Nephron progenitor cell (in vitro differentiated cells): ENCODE measurements at regions not wholly inside any gene's neighbourhood (a gene's known extent, or its start where the extent isn't known, plus 50 kb on each side); places are given as distances from the start of the nearest gene placed in this dataset.

ENCODE experiments used
- DNase-seq: peaks from one replicate; pipeline ENCODE4 v3.0.0; 2021
- H3K27ac Mint-ChIP-seq: 2 replicates; pipeline ENCODE4 v1.8.0; 2021; ENCODE audit warnings: mild to moderate bottlenecking, moderate library complexity, mixed read lengths
- H3K27me3 Mint-ChIP-seq: 2 replicates; pipeline ENCODE4 v1.8.0; 2021; ENCODE audit warnings: mild to moderate bottlenecking, low read depth, mixed read lengths; ENCODE audit not compliant: poor library complexity
- H3K36me3 Mint-ChIP-seq: 2 replicates; pipeline ENCODE4 v1.8.0; 2021; ENCODE audit warnings: low read depth, mixed read lengths
- H3K4me1 Mint-ChIP-seq: 2 replicates; pipeline ENCODE4 v1.8.0; 2021; ENCODE audit warnings: mixed read lengths
- H3K4me3 Mint-ChIP-seq: 2 replicates; pipeline ENCODE4 v1.8.0; 2021; ENCODE audit warnings: mild to moderate bottlenecking, moderate library complexity, mixed read lengths
- H3K9me3 Mint-ChIP-seq: 2 replicates; pipeline ENCODE4 v1.8.0; 2021; ENCODE audit warnings: mild to moderate bottlenecking, moderate library complexity, mixed read lengths
- TF ChIP-seq, protein P1 (sequence below): fragments of 200-600 bp; sonication (generic); IDR thresholded peaks from 2 replicates; pipeline ENCODE4 v1.5.0; 2021; ENCODE audit warnings: antibody characterized with exemption

DNA sequence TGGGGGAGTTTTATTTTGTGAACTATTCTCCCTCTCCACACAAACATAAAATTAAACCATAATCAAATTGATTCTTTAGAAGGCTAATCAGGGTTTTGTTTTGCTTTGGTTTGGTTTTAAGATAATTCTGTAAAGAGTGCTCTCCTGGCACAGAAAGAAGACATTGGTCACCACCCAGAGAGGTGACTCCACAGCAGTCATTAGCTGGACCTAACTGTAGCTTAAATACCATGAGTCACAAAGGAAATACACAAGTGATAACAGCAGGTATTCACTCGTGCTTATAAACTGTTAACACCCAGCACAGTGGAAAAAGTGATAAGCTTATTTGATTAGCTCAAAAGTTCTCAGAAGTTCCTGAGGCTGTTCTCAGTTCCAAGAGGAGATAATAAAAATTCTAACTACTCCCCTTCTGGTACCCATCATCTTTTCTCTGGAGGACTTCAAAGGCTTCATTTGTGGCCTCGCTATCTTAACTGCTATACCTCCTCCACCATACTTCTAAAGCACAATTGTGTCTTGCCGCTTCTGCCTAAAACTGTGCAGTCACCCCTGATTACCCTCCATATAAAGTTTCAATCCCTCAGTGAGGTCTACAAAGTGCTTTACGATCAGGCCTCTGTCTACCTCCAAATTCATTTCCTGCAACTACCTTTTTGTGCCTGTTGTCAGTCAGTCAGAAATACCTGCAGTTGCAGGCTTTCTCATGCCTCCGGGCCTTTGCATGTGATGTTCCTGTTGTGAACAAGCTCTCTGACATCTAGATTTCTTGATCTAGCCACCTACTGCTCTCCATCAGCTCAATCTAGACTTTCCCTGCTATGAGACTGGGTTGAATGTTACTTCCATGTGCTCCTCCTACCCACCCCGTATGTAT is 201.1 kb downstream of the SAMD5 start:
- Mint-ChIP-seq H3K4me3 (no peak overlapping the region), H3K27ac (no peak overlapping the region), H3K27me3 (peaks cover 6% of the 10 kb centered on the region), H3K9me3 (no peaks in the 10 kb centered on the region), H3K4me1 (peaks cover 10% of the 10 kb centered on the region), H3K36me3 (no peaks in the 10 kb centered on the region)
- TF ChIP-seq, protein P1, sequence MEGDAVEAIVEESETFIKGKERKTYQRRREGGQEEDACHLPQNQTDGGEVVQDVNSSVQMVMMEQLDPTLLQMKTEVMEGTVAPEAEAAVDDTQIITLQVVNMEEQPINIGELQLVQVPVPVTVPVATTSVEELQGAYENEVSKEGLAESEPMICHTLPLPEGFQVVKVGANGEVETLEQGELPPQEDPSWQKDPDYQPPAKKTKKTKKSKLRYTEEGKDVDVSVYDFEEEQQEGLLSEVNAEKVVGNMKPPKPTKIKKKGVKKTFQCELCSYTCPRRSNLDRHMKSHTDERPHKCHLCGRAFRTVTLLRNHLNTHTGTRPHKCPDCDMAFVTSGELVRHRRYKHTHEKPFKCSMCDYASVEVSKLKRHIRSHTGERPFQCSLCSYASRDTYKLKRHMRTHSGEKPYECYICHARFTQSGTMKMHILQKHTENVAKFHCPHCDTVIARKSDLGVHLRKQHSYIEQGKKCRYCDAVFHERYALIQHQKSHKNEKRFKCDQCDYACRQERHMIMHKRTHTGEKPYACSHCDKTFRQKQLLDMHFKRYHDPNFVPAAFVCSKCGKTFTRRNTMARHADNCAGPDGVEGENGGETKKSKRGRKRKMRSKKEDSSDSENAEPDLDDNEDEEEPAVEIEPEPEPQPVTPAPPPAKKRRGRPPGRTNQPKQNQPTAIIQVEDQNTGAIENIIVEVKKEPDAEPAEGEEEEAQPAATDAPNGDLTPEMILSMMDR, result no peak
- no peak for DNase-seq

DNA sequence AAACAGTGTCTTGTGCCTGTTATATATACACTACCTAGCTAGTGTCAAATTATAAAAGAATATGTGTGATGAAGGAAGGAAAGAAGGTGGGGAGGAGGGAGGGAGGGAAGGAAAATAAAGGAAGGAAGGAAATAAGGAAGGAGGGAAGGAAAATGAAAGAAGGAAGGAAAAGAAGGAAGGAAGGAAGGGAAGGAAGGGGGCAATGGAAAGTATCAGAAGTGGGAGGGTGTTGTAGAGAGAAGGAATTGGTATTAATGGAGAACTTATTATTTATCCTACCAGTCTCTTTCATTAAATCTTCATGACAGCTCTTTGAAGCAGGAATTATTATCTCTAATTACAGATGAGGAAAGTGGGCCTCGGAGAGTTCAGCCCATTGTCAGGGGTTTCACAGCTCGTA is 202.4 kb downstream of the SAMD5 start:
- Mint-ChIP-seq H3K27ac (no peak overlapping the region), H3K27me3 (peaks cover 6% of the 10 kb centered on the region), H3K4me1 (peaks cover 8% of the 10 kb centered on the region), H3K4me3 (no peak overlapping the region), H3K36me3 (no peaks in the 10 kb centered on the region), H3K9me3 (no peaks in the 10 kb centered on the region)
- TF ChIP-seq, protein P1, result no peak
- DNase-seq, result no peak

DNA sequence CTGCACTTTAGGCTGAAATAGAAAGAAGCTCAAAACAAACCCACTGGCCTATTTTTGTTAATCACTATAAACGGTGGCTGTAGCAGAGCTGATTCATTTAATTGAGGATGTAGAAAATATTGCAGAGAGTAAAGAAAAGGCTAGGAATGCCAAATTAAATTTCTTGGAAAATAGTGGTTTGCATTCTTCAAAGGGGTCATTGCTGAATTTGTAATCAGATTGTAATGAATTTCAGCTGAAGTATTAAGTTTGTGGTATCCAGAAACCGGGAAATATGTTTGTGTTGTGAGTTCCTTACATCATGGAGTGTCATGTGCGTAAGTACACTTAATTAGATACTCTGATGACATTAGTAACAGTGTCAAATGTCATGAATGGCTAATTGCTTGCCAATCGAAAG is 203.0 kb downstream of the SAMD5 start:
- peaks cover 8% of the 10 kb centered on the region for H3K4me1 Mint-ChIP-seq
- TF ChIP-seq, protein P1, result no peak

DNA sequence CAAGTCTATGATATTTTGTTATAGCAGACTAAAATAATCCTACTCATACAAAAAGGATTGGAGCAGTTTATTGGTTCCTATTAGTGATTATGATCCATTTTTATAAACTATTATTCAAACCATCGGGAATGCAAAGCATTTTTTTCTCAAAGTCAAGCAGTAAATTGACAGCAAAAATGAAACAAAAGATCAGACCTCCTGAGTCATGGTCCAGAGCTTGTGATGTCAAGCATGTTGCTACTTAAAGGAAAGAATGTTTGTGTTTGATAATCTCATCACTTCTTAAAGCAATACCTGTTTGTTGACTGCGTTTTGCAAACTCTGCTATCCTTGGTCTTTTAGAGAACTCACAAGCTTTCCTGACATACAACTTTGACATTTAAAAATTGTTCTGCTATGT is 204.4 kb downstream of the SAMD5 start:
- H3K27ac Mint-ChIP-seq, result no peak overlapping the region
- peaks cover 8% of the 10 kb centered on the region for H3K4me1 Mint-ChIP-seq
- no peaks in the 10 kb centered on the region for H3K9me3 Mint-ChIP-seq
- TF ChIP-seq, protein P1, result no peak
- H3K27me3 Mint-ChIP-seq, result peaks cover 6% of the 10 kb centered on the region
- no peak for DNase-seq
- H3K36me3 Mint-ChIP-seq, result no peaks in the 10 kb centered on the region
- H3K4me3 Mint-ChIP-seq, result no peak overlapping the region

More for the DNA sequence above, 203.0 kb downstream of the SAMD5 start:
- Mint-ChIP-seq H3K4me3 (no peak overlapping the region), H3K27ac (no peak overlapping the region), H3K36me3 (no peaks in the 10 kb centered on the region), H3K27me3 (peaks cover 6% of the 10 kb centered on the region), H3K9me3 (no peaks in the 10 kb centered on the region)
- no peak for DNase-seq

DNA sequence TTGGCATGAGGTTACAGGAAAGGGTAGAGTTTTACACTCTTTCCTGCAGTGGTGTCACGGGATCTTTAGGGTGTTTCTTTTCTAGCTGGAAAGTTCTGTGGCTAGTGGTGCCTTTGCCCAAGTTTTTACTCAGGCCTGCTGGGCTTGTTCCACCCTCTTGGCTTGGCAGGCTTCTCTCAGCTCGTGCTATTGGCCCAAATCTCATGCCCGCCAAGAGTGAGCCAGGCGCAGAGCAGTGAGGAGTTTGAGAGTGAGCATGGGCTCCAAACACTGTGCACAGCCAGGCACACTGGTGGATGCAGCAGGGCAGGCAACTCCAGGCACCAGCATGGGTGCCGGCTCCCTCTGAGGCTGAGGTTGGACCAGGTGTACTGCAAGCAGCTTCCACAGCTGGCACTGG is 206.5 kb downstream of the SAMD5 start:
- Mint-ChIP-seq H3K4me3 (no peak overlapping the region), H3K4me1 (peaks cover 3% of the 10 kb centered on the region), H3K9me3 (no peaks in the 10 kb centered on the region), H3K27ac (no peak overlapping the region), H3K27me3 (peaks cover 5% of the 10 kb centered on the region), H3K36me3 (no peaks in the 10 kb centered on the region)
- TF ChIP-seq, protein P1, result no peak
- no peak for DNase-seq

DNA sequence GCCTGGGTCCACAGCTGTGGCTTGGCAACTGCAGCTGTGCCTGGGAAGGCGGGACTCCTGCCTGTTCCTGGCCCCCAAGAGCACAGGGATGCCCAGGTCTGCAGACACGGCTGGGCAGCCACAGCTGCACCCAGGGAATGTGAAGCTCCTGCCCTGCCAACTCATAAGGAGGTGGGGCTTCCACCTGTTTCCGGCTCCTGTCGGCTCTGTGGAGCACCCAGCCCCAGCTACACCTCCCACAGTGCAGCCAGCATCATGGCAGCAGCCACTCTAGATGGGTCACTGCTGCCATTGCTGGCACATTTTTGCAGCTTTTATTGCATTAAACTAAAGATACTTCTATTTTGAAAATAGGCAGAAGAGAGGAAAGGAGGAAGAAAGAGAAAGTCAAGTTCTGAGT is 207.9 kb downstream of the SAMD5 start:
- no peaks in the 10 kb centered on the region for H3K36me3 Mint-ChIP-seq
- H3K4me1 Mint-ChIP-seq, result peaks cover 3% of the 10 kb centered on the region
- DNase-seq, result no peak
- no peaks in the 10 kb centered on the region for H3K9me3 Mint-ChIP-seq
- H3K27me3 Mint-ChIP-seq, result peaks cover 2% of the 10 kb centered on the region
- no peak overlapping the region for H3K27ac Mint-ChIP-seq
- TF ChIP-seq, protein P1, result no peak
- H3K4me3 Mint-ChIP-seq, result no peak overlapping the region
